DOHH2 (cell line): ENCODE measurements at regions not wholly inside any gene's neighbourhood (a gene's known extent, or its start where the extent isn't known, plus 50 kb on each side); places are given as distances from the start of the nearest gene placed in this dataset.

ENCODE experiments used
- H3F3A ChIP-seq: fragments of 200-600 bp; sonication (generic), shearing (Covaris generic); 2 replicates; pipeline ENCODE4 v1.6.0; 2016; ENCODE audit warnings: antibody characterized with exemption, mild to moderate bottlenecking; ENCODE audit not compliant: control insufficient read depth, insufficient read depth
- H3K27ac ChIP-seq: fragments of 200-600 bp; sonication (generic); 2 replicates; pipeline ENCODE4 v1.5.1; 2014; ENCODE audit warnings: low read depth, mild to moderate bottlenecking, low read length, moderate library complexity
- H3K27me3 ChIP-seq: fragments of 200-600 bp; sonication (generic); 2 replicates; pipeline ENCODE4 v1.6.1; 2014; ENCODE audit warnings: mild to moderate bottlenecking, low read length, mixed read lengths; ENCODE audit not compliant: control insufficient read depth
- H3K36me3 ChIP-seq: fragments of 200-600 bp; sonication (generic); 2 replicates; pipeline ENCODE4 v1.6.1; 2014; ENCODE audit warnings: mild to moderate bottlenecking, low read length, moderate library complexity, mixed read lengths; ENCODE audit not compliant: control insufficient read depth
- H3K4me1 ChIP-seq: fragments of 200-600 bp; sonication (generic); 2 replicates; pipeline ENCODE4 v1.6.1; 2014; ENCODE audit warnings: mild to moderate bottlenecking, low read length, mixed read lengths; ENCODE audit not compliant: control insufficient read depth
- H3K4me2 ChIP-seq: fragments of 200-600 bp; sonication (generic); 2 replicates; pipeline ENCODE4 v1.6.0; 2014; ENCODE audit warnings: mild to moderate bottlenecking, low read length, moderate library complexity
- H3K4me3 ChIP-seq: fragments of 200-600 bp; sonication (generic); 2 replicates; pipeline ENCODE4 v1.5.1; 2014; ENCODE audit warnings: mild to moderate bottlenecking, low read length, mixed read lengths
- H3K79me2 ChIP-seq: fragments of 200-600 bp; sonication (generic); 2 replicates; pipeline ENCODE4 v1.6.1; 2014; ENCODE audit warnings: mild to moderate bottlenecking, low read length, mixed read lengths; ENCODE audit not compliant: control insufficient read depth
- H3K9me2 ChIP-seq: fragments of 200-600 bp; sonication (generic); replicated peaks from 2 replicates; pipeline ENCODE4 v1.6.1; 2014; ENCODE audit warnings: mild to moderate bottlenecking, low read length, mixed read lengths; ENCODE audit not compliant: control insufficient read depth
- H3K9me3 ChIP-seq: fragments of 200-600 bp; sonication (generic); 2 replicates; pipeline ENCODE4 v1.6.1; 2014; ENCODE audit warnings: antibody characterized with exemption, low read length, mixed read lengths; ENCODE audit not compliant: control insufficient read depth, insufficient read depth
- H4K20me1 ChIP-seq: fragments of 200-600 bp; sonication (generic); 2 replicates; pipeline ENCODE4 v1.6.0; 2014; ENCODE audit warnings: low read depth, mild to moderate bottlenecking, antibody characterized with exemption, low read length, moderate library complexity; ENCODE audit not compliant: control insufficient read depth, insufficient read depth
- EZH2phosphoT487 ChIP-seq: fragments of 200-600 bp; sonication (generic); IDR thresholded peaks from 2 replicates; pipeline ENCODE4 v1.6.1; 2017; ENCODE audit warnings: borderline replicate concordance, mild to moderate bottlenecking, antibody characterized with exemption, low read length, moderate library complexity, mixed read lengths
- TF ChIP-seq, protein P1 (sequence below): fragments of 200-600 bp; sonication (generic); IDR thresholded peaks from one replicate; pipeline ENCODE4 v1.5.1; 2014; ENCODE audit warnings: antibody characterized with exemption, mild to moderate bottlenecking, low read depth, low read length; ENCODE audit not compliant: poor library complexity, severe bottlenecking

DNA sequence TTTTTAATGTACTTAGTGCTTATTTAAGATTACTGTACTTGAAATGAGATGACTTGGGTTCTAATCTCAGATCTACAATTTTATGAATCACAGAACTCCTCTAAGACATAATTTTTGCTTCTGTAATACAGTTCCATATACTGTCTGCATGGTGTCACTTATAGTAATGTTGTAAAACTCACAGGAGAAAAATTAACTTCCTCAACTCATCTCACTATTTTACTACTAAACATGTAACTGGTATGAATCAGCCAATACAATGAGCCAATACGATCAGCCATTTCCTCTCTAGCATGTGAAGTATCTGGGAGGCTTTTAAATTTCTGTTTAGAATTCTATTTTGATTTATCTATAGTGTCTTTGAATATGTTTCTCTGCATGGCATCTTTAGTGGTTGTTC, 85.3 kb downstream of the NHLRC3 start:
- no peaks in the 10 kb centered on the region for H4K20me1 ChIP-seq
- H3K4me1 ChIP-seq: no peaks in the 10 kb centered on the region
- no peaks in the 10 kb centered on the region for H3K9me3 ChIP-seq
- peaks cover 15% of the 10 kb centered on the region for H3K27me3 ChIP-seq
- no peaks in the 10 kb centered on the region for H3K9me2 ChIP-seq
- no peak for TF ChIP-seq EZH2phosphoT487
- TF ChIP-seq, protein P1, sequence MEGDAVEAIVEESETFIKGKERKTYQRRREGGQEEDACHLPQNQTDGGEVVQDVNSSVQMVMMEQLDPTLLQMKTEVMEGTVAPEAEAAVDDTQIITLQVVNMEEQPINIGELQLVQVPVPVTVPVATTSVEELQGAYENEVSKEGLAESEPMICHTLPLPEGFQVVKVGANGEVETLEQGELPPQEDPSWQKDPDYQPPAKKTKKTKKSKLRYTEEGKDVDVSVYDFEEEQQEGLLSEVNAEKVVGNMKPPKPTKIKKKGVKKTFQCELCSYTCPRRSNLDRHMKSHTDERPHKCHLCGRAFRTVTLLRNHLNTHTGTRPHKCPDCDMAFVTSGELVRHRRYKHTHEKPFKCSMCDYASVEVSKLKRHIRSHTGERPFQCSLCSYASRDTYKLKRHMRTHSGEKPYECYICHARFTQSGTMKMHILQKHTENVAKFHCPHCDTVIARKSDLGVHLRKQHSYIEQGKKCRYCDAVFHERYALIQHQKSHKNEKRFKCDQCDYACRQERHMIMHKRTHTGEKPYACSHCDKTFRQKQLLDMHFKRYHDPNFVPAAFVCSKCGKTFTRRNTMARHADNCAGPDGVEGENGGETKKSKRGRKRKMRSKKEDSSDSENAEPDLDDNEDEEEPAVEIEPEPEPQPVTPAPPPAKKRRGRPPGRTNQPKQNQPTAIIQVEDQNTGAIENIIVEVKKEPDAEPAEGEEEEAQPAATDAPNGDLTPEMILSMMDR: no peak
- H3K36me3 ChIP-seq: no peaks in the 10 kb centered on the region
- no peaks in the 10 kb centered on the region for H3K79me2 ChIP-seq
- H3F3A ChIP-seq: no peaks in the 10 kb centered on the region
- H3K4me2 ChIP-seq: no peak overlapping the region
- no peak overlapping the region for H3K27ac ChIP-seq
- H3K4me3 ChIP-seq: no peak overlapping the region

- no peaks in the 10 kb centered on the region for H3K9me3 ChIP-seq
- no peak overlapping the region for H3K4me2 ChIP-seq
- H3F3A ChIP-seq: no peaks in the 10 kb centered on the region
- no peaks in the 10 kb centered on the region for H3K36me3 ChIP-seq
- TF ChIP-seq, protein P1: no peak
- no peak for TF ChIP-seq EZH2phosphoT487
- no peaks in the 10 kb centered on the region for H3K9me2 ChIP-seq
- H4K20me1 ChIP-seq: no peaks in the 10 kb centered on the region
- H3K4me1 ChIP-seq: no peaks in the 10 kb centered on the region
- no peak overlapping the region for H3K4me3 ChIP-seq
- peaks cover 10% of the 10 kb centered on the region; the same call in 1 of the 2 replicates for H3K27me3 ChIP-seq
- no peak overlapping the region for H3K27ac ChIP-seq
- no peaks in the 10 kb centered on the region for H3K79me2 ChIP-seq
These were observed 91.0 kb downstream of the NHLRC3 start for GRCh38 chr13:39129213-39129612.

DNA sequence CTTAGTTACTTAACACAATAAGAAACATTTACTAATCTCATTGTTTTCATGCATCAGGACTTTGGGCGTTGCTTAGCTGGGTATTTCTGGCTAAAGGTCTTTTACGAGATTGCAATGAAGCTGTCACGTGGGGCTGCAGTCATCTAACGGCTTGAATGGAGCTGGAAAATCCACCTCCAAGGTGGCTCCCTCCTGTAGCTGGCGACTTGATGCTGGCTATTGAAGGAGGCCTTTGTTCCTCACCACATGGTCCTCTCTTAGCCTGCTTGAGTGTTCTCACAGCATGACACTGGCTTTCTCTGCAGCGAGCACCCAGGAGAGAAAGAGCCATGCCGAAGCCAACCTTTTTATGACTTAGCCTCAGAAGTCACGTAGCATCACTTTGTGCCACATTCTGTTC, 92.0 kb downstream of the NHLRC3 start:
- H3K27me3 ChIP-seq: peaks cover 10% of the 10 kb centered on the region; the same call in 1 of the 2 replicates
- no peak overlapping the region for H3K4me3 ChIP-seq
- TF ChIP-seq EZH2phosphoT487: no peak
- TF ChIP-seq, protein P1: no peak

More for the DNA sequence above, 92.0 kb downstream of the NHLRC3 start:
- no peaks in the 10 kb centered on the region for H4K20me1 ChIP-seq
- no peaks in the 10 kb centered on the region for H3K79me2 ChIP-seq
- no peaks in the 10 kb centered on the region for H3K9me3 ChIP-seq
- H3K4me1 ChIP-seq: no peaks in the 10 kb centered on the region
- H3K27ac ChIP-seq: no peak overlapping the region
- H3F3A ChIP-seq: no peaks in the 10 kb centered on the region
- H3K4me2 ChIP-seq: no peak overlapping the region
- no peaks in the 10 kb centered on the region for H3K9me2 ChIP-seq
- no peaks in the 10 kb centered on the region for H3K36me3 ChIP-seq
